ENCODE measurements at regions not wholly inside any gene's neighbourhood (a gene's known extent, or its start where the extent isn't known, plus 50 kb on each side); places are given as distances from the start of the nearest gene placed in this dataset.

DNA sequence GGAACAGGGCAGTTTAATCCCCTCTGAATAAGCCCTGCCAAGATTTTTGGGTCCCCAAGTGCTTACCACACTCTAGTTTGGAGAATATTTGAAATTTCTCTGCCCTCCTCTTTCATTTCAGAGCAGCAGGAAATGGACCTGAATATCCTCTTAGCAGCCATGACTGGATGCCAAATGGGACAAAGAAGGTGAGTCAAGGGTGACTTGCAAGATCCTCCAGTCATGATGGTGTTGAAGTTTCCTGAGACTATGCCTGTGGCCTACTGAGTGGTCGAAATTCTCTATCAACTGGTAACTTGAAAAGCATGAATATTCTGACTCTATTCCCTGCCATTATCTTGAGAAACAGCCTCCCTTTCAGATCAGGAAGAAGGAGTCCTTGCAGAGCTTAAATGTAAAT lies 1674.7 kb upstream of the SEL1L start:
- no peak for DNase-seq (ENCODE audit: low spot score)
- TF ChIP-seq, protein P1, sequence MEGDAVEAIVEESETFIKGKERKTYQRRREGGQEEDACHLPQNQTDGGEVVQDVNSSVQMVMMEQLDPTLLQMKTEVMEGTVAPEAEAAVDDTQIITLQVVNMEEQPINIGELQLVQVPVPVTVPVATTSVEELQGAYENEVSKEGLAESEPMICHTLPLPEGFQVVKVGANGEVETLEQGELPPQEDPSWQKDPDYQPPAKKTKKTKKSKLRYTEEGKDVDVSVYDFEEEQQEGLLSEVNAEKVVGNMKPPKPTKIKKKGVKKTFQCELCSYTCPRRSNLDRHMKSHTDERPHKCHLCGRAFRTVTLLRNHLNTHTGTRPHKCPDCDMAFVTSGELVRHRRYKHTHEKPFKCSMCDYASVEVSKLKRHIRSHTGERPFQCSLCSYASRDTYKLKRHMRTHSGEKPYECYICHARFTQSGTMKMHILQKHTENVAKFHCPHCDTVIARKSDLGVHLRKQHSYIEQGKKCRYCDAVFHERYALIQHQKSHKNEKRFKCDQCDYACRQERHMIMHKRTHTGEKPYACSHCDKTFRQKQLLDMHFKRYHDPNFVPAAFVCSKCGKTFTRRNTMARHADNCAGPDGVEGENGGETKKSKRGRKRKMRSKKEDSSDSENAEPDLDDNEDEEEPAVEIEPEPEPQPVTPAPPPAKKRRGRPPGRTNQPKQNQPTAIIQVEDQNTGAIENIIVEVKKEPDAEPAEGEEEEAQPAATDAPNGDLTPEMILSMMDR (IDR thresholded peaks at IDR 0.05; ENCODE audit: borderline replicate concordance, control extremely low read depth, extremely low read depth, insufficient read depth, missing control alignments) = no peak
- in situ Hi-C loops (cut with MboI; ENCODE audit: low sequenced_read_pairs, unreplicated experiment) = no loop called here

DNA sequence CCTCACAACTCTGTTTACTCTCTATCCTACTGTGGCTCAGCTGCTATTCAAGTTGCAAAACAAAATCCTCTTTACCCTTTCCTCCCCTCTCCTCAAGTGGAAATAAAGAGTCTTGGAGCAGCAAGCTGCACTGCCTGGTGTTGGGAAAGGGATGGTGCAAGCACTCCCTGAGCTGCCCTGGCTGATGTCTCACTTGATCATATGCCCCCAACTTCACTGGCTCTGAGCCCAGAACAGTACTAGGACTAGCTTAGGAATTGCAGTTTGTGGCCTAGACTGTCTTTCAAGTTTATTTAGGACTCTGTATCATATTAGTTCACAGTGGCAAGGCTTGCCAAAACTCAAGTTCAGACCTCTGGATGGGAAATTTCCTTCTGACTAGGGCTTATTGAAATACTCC lies 1683.8 kb upstream of the SEL1L start:
- DNase-seq (ENCODE audit: low spot score) = no peak
- in situ Hi-C loops (cut with MboI; ENCODE audit: low sequenced_read_pairs, unreplicated experiment) = no loop called here
- TF ChIP-seq, protein P1 (IDR thresholded peaks at IDR 0.05; ENCODE audit: borderline replicate concordance, control extremely low read depth, extremely low read depth, insufficient read depth, missing control alignments) = no peak

DNA sequence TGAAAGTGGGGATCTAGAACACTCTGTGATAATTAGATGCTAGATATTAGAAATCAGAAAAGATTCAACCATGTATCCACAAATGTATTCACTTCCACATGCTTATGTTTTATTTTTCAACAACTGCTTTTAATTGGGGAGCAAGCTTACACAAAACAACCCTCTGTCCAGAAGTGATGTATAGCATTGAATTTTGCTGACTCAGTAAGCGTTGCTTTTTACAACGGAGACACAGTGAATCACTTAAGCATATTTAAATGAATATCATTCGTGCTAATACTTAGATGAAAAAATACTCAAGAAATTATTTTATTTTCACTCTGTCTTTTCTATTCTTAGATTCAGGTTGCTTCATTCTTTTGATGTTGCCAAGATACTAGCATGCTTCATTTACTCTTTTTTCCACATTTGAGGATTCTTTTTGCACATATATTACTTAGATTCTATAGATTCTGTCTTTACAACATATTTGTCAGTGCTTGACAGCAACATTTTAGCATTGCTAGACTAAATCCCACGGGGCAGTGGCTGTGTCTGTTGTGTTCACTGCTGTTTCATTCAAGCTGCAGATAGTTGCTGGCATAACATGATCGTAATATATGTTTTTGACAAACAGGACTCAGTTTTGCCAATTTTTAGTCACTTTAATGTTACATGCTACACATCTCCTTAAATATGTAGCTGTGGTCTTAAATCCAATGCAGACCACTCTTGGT lies 1714.4 kb upstream of the SEL1L start:
- TF ChIP-seq, protein P1 (IDR thresholded peaks at IDR 0.05; ENCODE audit: borderline replicate concordance, control extremely low read depth, extremely low read depth, insufficient read depth, missing control alignments) = no peak
- DNase-seq (ENCODE audit: low spot score) = no peak
- in situ Hi-C loops (cut with MboI; ENCODE audit: low sequenced_read_pairs, unreplicated experiment) = no loop called here

DNA sequence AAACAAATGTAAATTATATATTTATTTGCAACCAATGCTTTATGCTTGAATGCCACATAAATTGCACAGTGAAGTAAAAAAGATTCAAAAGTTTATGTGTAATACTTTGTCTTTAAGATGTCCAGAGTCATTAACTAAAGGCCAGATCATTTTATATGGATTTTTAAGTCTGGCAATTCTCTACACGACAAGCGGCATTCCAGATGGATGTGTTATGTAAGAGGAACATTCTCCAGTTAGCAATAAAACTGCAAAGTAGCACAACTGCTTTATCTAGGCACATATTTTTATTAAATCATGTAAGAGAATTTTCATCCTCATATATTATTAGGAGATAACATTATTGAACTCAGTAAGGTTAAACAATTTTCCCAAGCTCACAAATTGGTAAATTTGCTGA lies 1717.7 kb upstream of the SEL1L start:
- TF ChIP-seq, protein P1 (IDR thresholded peaks at IDR 0.05; ENCODE audit: borderline replicate concordance, control extremely low read depth, extremely low read depth, insufficient read depth, missing control alignments) = no peak
- DNase-seq (ENCODE audit: low spot score) = no peak
- in situ Hi-C loops (cut with MboI; ENCODE audit: low sequenced_read_pairs, unreplicated experiment) = no loop called here

DNA sequence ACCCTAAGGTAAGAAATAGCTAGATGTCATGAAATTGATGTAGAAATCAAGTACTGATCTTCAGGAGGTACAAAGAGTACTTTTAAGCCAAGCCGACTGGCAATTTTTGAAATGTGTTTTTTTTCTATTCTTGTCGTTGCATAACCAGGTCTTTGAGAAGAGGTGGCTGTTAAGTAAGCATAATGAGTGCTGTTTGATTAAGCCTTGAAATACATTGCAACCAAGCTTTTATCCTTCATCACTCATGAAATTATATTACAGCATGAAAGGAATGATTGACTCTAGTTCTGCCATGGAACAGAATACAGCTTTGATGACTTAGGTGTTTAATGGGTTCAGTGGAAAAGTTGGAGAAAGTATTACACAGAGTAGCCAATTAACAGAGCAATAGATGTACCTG lies 1720.2 kb upstream of the SEL1L start:
- no peak for DNase-seq (ENCODE audit: low spot score)
- in situ Hi-C loops (cut with MboI; ENCODE audit: low sequenced_read_pairs, unreplicated experiment) = no loop called here
- TF ChIP-seq, protein P1 (IDR thresholded peaks at IDR 0.05; ENCODE audit: borderline replicate concordance, control extremely low read depth, extremely low read depth, insufficient read depth, missing control alignments) = no peak

DNA sequence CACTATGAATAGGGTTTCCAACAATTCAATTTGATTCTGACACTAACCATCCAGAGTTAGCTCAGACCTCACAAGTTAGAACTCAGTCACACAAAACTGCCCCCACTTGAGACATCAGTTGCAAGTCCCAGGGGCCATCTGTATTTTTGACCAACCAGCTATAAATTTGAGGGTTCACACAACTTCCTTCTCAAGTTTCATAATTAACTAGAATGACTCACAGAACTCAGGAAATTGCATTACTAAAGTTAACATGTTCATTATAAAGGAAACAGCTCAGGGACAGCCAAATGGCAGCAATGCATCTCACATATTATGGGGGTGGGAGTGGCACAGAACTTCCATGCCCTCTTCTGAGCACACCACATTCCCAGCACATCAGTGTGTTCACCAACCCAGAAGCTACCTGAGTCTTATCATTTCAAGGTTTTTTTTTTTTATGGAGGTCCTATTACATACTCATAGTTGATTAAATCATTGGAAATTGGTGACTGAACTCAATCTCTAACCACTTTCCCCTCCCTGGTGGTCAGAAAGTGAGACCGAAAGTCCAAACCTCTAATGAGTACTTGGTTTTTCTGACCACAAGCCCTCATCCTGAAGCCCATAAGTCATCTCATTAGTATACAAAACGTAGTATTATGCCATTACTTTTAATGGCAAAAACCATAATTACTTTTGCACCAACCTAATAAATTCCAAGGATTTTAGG lies 1721.5 kb upstream of the SEL1L start:
- in situ Hi-C loops (cut with MboI; ENCODE audit: low sequenced_read_pairs, unreplicated experiment) = no loop called here
- no peak for DNase-seq (ENCODE audit: low spot score)
- TF ChIP-seq, protein P1 (IDR thresholded peaks at IDR 0.05; ENCODE audit: borderline replicate concordance, control extremely low read depth, extremely low read depth, insufficient read depth, missing control alignments) = no peak

Measured in GM13976 (cell line).